NCI-H146 (cell line): ENCODE measurements at regions not wholly inside any gene's neighbourhood (a gene's known extent, or its start where the extent isn't known, plus 50 kb on each side); places are given as distances from the start of the nearest gene placed in this dataset.
"Not testable (repeated sequence)": the region's sequence is repeated elsewhere in the genome, so short reads cannot be mapped to it uniquely, and the experiment has no call there.

ENCODE experiments used
- DNase-seq: peaks from one replicate; lab custom pipeline; 2025; lab: John Stamatoyannopoulos, UW

DNA sequence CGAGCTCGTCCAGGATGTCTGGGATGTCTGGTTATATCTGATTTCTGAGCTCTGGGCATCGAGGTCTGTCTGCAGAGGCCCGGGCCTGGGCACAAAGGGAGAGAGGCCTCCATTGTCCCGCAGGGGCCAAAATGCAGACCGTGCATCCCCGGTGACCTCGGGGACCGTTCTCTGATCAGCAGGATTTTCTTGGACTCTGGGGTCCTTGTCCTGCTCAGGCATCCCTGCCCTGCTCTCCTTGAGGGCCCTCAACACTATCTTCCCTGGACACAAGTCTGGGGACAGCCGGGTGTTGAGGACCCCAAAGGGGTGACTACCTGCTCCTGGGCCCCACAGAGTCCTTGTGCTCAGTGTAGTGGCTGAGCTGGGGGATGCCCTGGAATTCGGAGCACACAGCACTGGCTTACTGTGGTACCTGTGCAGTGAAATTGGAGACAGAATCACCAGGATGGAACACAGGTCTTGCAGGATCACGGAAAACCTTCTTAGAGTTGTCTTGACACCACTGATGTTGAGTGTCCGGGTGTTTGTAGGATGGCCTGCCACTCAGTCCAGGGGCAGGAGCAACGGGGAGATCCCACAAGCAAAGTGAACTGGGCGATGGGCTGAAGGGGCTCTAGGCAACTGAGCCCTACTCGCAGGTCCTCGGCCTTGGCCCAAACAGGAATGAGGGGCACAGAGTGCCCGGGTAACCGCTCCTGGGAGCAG, 1369.2 kb downstream of the CDH12 start:
- DNase-seq, result not testable (repeated sequence)

DNA sequence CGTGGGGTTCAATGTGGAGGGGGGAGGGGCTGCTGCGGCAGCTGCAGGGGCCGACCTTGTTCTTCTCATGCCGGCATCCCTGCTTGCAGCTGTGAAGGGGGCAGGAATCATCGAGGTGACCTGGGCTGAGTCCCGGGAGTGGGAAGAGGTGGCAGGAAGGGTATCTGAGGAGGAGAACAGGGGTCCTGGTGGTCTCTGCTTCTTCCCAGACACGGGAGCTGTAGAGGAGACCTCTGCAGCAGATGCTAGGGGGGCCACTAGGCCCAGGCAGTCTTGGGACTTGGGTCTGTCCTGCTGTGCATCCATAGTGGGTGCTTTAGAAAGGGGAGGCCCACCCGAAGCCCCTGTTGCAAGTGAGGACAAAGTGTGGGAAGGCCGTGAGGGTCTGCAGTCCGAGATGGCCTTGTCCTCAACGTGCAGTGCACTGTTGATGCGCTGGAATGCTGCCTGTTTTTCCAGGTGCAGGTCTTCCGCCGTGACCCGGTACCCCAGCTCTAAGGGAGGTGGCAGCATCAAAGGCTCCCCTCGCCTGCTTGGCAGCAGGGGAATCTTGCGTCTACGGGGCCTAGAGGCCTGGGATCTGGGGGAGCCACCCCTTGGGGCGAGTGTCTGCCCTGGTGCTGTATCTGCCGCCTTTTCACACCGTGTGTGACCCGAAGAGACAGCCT, 1370.0 kb downstream of the CDH12 start:
- DNase-seq, result not testable (repeated sequence)

DNA sequence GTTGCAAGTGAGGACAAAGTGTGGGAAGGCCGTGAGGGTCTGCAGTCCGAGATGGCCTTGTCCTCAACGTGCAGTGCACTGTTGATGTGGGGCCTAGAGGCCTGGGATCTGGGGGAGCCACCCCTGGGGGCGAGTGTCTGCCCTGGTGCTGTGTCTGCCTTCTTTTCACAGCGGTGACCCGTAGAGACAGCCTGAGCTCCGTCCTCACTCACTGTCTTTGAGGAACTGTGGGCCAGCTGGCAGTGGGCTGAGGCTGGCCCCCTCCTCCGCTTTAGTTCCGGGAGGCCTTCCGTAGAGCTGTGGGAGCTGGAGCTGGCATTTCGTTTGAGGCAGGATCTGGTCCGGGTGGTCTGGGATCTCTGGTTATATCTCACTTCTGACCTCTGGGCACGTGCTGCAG, 1370.6 kb downstream of the CDH12 start:
- DNase-seq, result not testable (repeated sequence)

DNA sequence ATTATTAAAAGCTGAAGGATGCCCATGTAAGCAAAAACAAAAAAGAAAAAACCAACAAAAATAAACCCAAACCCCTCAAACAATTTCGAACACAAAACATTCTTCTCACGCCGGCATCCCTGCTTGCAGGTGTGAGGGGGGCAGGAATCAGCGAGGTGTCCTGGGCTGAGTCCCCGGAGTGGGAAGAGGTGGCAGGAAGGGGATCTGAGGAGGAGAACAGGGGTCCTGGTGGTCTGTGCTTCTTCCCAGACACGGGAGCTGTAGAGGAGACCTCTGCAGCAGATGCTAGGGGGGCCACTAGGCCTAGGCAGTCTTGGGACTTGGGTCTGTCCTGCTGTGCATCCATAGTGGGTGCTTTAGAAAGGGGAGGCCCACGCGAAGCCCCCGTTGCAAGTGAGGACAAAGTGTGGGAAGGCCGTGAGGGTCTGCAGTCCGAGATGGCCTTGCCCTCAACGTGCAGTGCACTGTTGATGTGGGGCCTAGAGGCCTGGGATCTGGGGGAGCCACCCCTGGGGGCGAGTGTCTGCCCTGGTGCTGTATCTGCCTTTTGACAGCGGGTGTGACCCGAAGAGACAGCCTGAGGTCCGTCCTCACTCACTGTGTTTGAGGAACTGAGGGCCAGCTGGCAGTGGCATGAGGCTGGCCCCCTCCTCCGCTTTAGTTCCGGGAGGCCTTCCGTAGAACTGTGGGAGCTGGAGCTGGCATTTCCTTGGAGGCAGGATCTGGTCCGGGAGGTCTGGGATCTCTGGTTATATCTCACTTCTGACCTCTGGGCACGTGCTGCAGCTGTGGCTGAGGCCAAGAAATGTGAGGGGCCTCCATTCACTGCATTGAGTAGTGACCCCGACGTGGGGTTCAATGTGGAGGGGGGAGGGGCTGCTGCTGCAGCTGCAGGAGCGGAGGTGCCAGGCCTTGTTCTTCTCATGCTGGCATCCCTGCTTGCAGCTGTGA, 1371.5 kb downstream of the CDH12 start:
- not testable (repeated sequence) for DNase-seq

DNA sequence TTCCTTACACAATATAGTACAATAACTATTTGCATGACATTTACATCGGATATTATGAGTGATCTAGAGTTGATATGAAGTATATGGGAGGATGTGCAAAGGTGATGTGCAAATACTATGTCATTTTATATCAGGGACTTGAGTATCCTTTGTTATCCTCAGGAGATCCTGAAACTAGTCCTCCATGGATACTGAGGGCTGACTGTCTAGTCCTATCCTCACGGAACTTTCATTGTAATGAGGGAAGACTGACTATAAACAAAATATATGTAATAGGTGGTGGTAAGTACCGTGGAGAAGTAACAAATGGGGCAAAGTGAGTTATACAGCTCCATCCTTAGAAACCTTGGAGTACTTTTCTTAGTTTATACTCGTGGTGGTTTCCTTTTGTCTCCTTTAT, 1373.1 kb downstream of the CDH12 start:
- DNase-seq, result not testable (repeated sequence)

DNA sequence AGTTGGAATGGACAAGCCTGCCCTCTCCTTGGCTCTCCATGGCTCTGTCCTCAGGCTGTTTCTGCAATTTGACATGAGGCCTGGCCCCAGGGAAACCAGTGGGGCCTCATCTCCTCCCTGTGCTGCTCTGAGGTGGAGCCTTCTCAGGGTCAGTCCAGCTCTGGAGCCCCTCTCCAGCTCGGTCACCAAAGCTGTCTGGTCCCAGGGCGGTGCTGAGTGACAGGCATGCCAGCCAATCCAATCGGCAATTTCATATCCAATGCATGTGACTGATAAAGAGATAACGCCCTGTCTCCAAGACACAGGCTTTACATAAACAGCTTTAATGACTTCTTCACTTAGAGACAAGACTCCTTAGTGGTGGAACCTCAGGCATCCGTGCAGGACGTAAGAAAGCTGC, 1379.2 kb downstream of the CDH12 start:
- DNase-seq, result not testable (repeated sequence)

DNA sequence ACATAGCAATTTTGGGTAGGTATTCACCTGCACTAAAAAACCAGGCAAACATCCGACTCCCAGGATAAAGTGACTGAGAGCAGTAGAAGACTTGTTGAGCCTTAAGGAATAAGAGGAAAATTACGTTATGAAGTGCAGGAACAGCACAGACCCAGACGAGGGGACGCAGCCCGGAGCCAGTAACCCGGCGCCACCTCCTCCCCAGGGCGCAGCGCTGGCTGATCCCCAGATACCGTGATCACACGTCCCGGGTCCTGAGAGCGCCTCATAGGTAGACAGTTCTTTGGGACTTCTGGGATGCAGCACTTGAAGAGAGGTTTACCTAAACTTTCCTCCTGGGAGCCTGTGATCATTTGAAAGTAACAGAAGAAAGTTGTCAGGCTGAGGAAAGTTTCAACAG, 1379.7 kb downstream of the CDH12 start:
- not testable (repeated sequence) for DNase-seq

DNA sequence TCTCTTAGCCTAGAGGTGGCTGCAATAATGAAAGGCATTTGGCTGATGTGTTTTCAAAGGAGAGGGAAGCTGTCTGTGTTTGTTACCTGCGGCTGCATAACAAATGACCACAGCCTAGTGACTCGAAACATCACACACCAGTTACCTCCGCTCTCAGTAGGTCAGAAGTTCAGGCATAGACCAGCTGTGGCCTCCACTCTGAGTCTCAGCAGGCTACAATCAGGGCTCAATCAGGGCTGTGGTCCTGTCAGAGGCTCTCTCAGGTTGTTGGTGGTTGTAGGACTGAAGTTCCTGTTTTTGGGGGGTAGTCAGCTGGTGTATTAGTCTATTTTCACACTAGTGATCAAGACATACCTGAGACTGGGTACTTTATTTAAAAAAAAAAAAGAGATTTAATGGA, 1381.5 kb downstream of the CDH12 start:
- DNase-seq, result not testable (repeated sequence)

DNA sequence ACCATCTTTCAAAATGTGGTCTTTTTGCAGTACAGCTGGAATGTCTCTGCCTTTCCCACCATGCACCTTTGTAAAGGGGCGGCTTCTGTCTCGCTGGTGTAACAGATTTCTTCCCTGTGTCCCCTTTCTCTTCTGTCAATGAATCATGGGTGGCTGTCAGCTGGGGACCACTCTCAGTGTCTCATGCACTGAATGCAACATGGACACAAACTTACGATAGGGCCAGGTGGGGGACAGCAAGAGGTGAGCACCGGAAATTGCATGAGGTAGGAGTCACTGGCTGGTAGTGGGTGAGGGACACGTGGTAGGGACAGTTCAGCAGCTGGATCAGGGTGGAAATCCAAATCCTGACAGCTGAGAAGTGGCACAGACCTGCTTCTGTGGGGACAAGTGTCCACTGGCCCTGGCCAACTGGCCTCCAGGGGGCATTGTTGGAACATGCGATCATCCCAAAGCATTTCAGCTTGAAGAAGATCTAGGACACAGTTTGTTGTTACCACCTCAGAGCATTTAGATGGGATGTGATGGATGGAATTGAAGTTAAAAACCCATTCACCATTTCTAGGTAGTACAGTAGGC, 1383.5 kb downstream of the CDH12 start:
- peak; percentile 32 for DNase-seq

DNA sequence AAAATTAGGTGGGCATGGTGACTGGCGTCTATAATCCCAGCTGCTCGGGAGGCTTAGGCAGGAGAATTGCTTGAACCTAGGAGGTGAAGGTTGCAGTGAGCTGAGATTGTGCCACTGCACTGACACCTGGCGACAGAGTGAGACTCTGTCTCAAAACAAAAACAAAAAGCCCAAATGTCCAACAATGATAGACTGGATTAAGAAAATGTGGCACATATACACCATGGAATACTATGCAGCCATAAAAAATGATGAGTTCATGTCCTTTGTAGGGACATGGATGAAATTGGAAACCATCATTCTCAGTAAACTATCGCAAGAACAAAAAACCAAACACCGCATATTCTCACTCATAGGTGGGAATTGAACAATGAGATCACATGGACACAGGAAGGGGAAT, 1385.6 kb downstream of the CDH12 start:
- not testable (repeated sequence) for DNase-seq

DNA sequence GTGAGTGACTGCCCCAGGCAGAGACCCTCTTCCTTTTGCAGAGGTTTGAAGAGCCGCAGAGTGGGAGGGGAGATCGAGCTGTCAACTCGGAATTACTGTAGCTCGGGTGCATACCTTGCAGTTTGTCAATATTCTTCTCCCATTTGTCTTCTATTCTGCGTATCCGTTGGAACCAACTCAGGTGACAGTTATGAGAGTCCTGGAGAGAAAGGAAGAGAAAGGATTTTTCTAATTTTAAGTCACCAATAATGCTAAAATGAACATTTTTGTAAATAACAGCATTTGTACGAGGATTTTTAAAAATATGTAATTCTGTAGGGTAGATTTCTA, 1393.4 kb downstream of the CDH12 start:
- DNase-seq, result not testable (repeated sequence)

DNA sequence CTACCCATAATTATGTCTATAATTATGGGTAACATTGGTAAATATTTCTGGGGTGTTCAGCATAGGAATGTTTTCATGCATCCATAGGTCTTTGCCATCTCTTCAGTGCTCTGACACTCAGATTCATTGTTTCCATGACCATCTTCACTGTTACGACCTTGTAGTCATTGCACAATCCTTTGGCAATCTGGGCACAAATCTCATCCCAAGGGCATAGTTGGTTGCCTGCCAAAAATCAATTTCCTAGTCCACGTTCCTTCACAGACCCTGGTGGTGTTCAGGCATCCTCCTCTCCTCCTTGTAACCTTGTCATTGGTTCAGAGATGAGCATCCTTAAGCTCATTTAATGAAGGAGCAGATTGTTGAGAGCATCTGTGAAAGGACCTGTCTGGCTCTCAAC, 1400.7 kb downstream of the CDH12 start:
- no peak for DNase-seq

DNA sequence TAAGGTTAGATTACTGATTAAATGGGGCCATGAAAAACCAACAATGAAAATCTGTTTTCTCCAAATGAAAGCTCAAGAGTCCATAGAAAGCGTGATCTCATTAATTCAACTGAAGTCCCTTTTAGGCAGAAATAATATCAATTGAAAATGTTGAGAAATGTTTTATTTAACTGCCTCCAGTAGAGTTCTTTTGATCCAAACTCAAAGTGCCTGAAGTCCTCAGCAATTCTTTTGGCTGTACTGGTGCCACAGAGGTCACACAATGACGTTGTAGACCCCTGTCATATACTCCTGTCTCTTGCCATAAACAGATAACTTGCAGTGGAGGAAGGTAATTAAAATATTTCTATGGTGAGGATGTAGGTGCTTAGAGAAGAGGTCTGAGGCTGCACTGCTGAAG, 1420.5 kb downstream of the CDH12 start:
- DNase-seq, result no peak

DNA sequence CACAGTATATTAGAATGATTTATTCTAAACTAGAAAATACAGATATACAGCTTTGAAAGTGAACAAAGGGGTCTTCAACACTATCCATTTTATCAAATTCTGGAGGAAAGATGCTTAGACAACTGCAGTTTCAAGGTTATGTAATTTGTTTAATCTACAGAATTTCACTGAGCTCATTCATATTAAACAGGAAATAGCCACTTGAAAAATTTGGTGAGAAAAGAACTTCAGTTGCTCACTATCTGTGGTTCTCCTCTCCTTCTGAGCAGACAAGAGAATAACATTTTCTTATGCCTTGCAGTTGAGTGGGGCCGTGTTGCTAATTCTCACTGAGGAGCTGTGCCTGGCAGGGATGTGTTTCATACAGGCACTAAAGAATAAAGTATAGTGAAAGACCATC, 1428.2 kb downstream of the CDH12 start:
- no peak for DNase-seq

DNA sequence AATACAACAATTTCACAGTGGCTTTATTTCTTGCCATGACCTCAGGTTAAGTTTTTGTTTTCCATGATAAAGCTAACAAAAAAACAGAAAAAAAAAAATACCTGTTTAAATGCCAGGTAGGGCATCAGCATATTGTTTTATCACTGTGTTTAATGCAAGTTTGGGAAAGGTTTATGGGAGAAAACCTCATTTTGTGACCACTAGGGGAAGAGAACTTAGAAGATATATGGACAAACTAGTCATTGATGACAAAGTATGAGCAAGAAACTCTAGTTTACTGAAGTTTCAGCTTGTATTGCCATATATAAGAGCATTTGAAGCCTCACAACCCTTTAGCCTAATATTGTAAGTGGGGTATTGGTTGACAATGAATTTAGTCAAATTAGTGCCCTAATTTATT, 1431.4 kb upstream of the CDH18 start:
- DNase-seq, result no peak

DNA sequence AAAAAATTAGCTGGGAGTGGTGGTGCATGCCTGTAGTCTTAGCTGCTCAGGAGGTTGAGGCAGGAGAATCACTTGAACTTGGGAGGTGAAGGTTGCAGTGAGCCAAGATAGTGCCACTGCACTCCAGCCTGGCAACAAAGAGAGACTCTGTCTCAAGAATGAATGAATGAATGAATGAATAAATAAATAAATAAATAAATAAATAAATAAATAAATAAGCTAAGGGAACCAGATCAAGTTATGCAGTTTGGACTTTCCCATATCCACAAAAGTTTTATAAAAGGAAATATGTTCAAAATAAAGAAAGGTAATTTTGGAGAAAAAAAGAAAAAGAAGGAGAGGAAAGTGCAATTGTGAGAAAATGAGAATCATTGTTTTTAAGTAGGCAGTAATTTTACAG, 1414.1 kb upstream of the CDH18 start:
- not testable (repeated sequence) for DNase-seq

DNA sequence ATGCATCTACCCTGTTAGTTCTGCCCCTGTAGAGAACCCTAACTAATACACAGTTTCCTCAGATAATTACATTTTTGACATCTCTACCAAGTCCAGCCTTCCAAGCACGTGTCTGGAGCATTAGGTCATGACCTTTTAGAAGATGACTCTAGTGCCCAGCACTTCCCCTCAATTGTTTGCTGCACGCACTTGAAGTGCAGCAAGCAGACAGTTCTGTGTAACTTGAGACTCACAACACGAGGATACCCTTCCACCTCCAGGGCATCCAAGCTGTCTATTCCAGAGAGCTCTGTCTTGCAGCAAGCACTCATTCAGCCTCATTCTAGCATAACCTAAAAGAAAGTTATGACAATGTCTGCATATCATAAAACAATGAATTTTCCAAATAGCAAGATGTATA, 1410.5 kb upstream of the CDH18 start:
- DNase-seq, result no peak

DNA sequence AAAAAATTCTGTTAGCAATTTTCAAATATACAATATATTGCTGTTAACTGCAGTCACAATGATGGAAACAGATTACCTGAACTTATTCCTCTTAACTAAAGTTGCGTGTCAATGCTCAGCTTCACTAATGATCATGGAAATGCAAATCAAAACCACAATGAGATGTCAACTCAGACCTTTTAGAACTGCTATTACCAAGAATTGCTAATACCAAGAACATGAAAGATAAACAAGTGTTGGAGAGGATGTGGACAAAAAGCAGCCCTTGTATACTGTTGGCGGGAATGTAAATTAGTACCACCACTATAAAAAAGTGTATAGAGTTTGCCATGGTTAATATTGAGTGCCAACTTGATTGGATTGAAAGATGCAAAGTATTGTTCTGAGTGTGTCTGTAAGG, 1409.7 kb upstream of the CDH18 start:
- no peak for DNase-seq

DNA sequence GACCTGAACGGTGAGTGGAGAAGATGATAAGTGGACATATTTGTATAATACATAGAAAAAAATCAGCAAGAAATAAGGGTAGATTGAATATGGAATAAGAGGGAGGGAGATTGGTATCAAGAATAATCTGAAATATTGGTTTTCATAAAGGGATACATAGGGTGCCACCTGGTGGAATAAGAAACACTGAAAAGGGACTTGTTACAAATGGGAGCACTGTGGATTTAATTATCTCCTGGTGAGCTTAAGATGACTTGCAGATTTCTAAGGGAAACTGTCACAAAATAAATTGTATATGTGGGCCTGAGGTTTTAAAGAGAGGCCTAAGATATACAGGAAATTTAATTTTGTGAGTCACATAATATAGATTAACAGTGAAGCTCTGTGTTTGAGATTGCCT, 1403.5 kb upstream of the CDH18 start:
- no peak for DNase-seq

DNA sequence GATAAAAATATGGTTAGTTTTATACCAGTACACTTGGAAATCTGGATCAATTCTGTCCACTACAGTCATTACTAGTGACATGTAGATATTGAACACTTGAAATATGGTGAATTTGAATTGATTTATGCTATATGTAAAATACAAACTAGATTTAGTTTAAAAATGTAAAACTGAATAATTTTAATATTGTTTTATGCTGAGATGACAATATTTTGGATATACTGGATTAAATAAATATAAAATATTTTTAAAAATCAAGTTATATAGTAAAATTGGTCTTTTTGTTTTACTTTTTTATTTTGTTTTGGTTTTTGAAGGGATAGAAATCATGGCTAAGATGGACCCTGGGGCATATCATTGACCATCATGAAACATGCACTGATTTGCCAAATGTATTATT, 1372.8 kb upstream of the CDH18 start:
- DNase-seq, result not testable (repeated sequence)

DNA sequence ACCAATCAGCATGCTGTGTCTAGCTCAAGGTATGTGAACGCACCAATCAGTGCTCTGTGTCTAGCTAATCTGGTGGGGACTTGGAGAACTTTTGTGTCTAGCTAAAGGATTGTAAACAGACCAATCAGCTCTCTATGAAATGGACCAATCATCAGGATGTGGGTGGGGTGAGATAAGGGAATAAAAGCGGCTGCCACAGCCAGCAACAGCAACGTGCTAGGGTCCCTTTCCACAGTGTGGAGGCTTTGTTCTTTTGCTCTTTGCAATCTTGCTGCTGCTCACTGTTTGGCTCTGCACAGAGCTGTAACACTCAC, 1353.9 kb upstream of the CDH18 start:
- peak; percentile 7 for DNase-seq

DNA sequence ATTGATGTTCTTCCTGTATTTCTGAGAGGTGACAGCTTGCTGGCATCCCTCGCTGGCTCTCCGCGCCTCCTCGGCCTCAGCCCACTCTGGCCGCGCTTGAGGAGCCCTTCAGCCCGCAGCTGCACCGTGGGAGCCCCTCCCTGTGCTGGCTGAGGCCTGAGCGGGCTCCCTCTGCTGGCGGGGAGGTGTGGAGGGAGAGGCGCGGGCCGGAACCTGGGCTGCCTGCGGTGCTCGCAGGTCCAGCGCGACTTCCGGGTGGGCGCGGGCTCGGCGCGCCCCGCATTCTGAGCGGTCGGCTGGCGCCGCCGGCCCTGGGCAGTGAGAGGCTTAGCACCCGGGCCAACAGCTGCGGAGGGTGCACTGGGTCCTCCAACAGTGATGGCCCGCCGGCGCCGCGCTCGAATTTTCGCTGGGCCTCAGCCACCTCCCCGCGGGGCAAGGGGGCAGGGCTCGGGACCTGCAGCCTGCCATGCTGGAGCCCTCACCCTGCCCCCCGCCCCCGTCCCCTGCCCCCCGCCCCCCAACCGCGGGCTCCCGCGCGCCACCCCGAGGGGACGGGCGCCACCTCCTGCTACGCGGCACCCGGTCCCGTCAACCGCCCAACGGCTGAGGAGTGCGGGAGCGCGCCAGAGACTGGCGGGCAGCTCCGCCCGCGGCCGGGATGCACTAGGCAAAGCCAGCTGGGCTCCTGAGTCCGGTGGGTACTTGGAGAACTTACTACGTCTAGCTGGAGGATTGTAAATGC, 1353.4 kb upstream of the CDH18 start:
- DNase-seq, result peak; percentile 17
